ENCODE measurements at regions not wholly inside any gene's neighbourhood (a gene's known extent, or its start where the extent isn't known, plus 50 kb on each side); places are given as distances from the start of the nearest gene placed in this dataset.

DNA sequence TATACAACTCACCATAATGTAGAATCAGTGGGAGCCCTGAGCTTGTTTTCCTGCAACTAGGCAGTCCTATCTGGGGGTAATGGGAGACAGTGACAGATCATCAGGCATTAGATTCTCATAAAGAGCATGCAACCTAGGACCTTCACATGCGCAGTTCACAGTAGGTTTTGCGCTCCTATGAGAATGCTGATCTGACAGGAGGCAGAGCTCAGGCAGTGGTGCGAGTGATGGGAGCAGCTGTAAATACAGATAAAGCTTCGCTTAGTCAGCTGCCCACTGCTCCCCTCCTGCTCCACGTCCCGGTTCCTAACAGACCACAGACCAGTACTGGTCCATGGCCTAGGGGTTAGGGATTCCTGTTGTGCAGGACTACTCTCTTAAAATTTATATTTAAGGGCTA, 255.3 kb upstream of the POU3F3 start:
- H2AFZ ChIP-seq (ENCODE audit: low read depth, low read length, severe bottlenecking), result no peak overlapping the region
- no peak overlapping the region for H3K4me2 ChIP-seq (ENCODE audit: low read depth, low read length, poor library complexity, severe bottlenecking)
- no peaks in the 10 kb centered on the region for H3F3A ChIP-seq (ENCODE audit: insufficient read depth)
- H3K27ac ChIP-seq (ENCODE audit: low read depth, low read length), result no peak overlapping the region
- H3K9ac ChIP-seq (ENCODE audit: low read length), result no peak overlapping the region
- H3K9me3 ChIP-seq (ENCODE audit: insufficient read depth, low read length), result no peaks in the 10 kb centered on the region
- no peaks in the 10 kb centered on the region for H4K20me1 ChIP-seq (ENCODE audit: low read depth, low read length)
- no peak overlapping the region for H3K4me3 ChIP-seq (ENCODE audit: insufficient read depth, low read length, poor library complexity, severe bottlenecking)
- no peaks in the 10 kb centered on the region for H3K36me3 ChIP-seq (ENCODE audit: low read length)
- no peaks in the 10 kb centered on the region for H3K9me2 ChIP-seq (replicated peaks; ENCODE audit: insufficient read depth, low read length)
- no peaks in the 10 kb centered on the region; the same call in 1 of the 2 replicates for H3K27me3 ChIP-seq (ENCODE audit: low read length)
- no peak for TF ChIP-seq EZH2phosphoT487 (conservative IDR thresholded peaks at IDR 0.05; ENCODE audit: low read length)
- TF ChIP-seq, protein P1, sequence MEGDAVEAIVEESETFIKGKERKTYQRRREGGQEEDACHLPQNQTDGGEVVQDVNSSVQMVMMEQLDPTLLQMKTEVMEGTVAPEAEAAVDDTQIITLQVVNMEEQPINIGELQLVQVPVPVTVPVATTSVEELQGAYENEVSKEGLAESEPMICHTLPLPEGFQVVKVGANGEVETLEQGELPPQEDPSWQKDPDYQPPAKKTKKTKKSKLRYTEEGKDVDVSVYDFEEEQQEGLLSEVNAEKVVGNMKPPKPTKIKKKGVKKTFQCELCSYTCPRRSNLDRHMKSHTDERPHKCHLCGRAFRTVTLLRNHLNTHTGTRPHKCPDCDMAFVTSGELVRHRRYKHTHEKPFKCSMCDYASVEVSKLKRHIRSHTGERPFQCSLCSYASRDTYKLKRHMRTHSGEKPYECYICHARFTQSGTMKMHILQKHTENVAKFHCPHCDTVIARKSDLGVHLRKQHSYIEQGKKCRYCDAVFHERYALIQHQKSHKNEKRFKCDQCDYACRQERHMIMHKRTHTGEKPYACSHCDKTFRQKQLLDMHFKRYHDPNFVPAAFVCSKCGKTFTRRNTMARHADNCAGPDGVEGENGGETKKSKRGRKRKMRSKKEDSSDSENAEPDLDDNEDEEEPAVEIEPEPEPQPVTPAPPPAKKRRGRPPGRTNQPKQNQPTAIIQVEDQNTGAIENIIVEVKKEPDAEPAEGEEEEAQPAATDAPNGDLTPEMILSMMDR (IDR thresholded peaks at IDR 0.05; ENCODE audit: insufficient read depth, low read length, poor library complexity, severe bottlenecking), result no peak
- H3K79me2 ChIP-seq (ENCODE audit: insufficient read depth, low read length), result no peaks in the 10 kb centered on the region

DNA sequence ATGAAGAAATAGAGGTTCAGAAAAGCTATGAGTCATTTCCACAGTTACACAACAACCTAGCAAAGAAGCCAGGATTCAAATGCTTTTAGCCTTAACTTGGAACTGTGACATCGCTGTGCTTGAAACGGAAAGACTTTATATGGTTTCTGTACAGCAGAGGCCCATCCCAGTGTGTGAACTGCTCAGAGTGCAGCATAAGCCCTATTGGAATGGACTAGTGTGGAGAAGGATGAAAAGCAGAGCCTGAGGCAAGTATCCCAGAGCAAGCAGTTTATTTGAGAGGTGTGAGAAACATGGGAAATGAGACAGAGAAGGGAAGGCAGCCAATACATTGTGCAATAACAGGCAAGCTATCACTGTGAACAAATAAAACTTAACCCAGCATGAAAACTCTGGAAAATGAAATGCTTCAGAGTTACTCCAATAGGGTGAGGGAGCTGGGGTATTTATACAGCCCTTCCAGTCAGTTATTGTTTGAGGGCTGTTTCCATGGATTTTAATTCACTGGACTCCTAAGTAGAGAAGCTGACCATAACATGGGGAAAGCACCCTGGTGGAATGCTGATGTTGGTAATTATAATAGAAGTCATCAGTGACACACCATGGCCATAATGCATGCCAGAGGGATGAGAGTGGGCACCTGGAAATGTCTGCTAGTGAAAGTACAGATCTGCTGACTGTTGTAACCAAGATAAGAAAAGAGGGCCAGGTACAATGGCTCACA, 254.0 kb upstream of the POU3F3 start:
- Histone ChIP-seq H3K9me3 (ENCODE audit: insufficient read depth, low read length) (no peaks in the 10 kb centered on the region), H3K27ac (ENCODE audit: low read depth, low read length) (no peak overlapping the region), H2AFZ (ENCODE audit: low read depth, low read length, severe bottlenecking) (no peak overlapping the region), H3K79me2 (ENCODE audit: insufficient read depth, low read length) (no peaks in the 10 kb centered on the region), H3K36me3 (ENCODE audit: low read length) (no peaks in the 10 kb centered on the region), H3K4me3 (ENCODE audit: insufficient read depth, low read length, poor library complexity, severe bottlenecking) (no peak overlapping the region), H3K9me2 (replicated peaks; ENCODE audit: insufficient read depth, low read length) (no peaks in the 10 kb centered on the region; the same call in 1 of the 2 replicates), H3K4me2 (ENCODE audit: low read depth, low read length, poor library complexity, severe bottlenecking) (no peak overlapping the region), H4K20me1 (ENCODE audit: low read depth, low read length) (no peaks in the 10 kb centered on the region), H3K9ac (ENCODE audit: low read length) (no peak overlapping the region), H3K27me3 (ENCODE audit: low read length) (no peaks in the 10 kb centered on the region; the same call in 1 of the 2 replicates), H3F3A (ENCODE audit: insufficient read depth) (no peaks in the 10 kb centered on the region)
- TF ChIP-seq EZH2phosphoT487 (conservative IDR thresholded peaks at IDR 0.05; ENCODE audit: low read length), result no peak
- TF ChIP-seq, protein P1 (IDR thresholded peaks at IDR 0.05; ENCODE audit: insufficient read depth, low read length, poor library complexity, severe bottlenecking), result no peak

DNA sequence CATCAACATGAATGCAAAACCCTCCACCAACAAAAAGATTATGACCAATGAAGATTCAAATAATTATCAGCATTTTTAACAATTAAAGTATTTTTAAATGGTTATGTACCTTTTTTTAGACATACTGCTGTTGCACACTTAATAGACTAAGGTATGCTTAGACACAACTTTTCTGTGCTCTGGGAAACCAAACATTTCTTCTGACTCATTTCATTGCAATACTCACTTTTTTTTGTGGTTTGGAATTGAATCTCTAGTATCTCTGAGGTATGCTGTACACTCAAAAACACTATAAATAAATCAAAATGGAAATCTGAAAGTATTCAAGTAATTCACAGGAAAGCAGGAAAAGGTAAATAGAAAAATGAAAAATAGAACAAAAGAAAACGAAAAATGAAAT, 247.9 kb upstream of the POU3F3 start:
- Histone ChIP-seq H3K4me3 (ENCODE audit: insufficient read depth, low read length, poor library complexity, severe bottlenecking) (no peak overlapping the region), H3K9me3 (ENCODE audit: insufficient read depth, low read length) (no peaks in the 10 kb centered on the region), H3K27me3 (ENCODE audit: low read length) (no peaks in the 10 kb centered on the region; the same call in 1 of the 2 replicates), H3K4me2 (ENCODE audit: low read depth, low read length, poor library complexity, severe bottlenecking) (no peak overlapping the region), H3K79me2 (ENCODE audit: insufficient read depth, low read length) (no peaks in the 10 kb centered on the region), H3F3A (ENCODE audit: insufficient read depth) (no peaks in the 10 kb centered on the region), H3K9me2 (replicated peaks; ENCODE audit: insufficient read depth, low read length) (no peaks in the 10 kb centered on the region; the same call in 1 of the 2 replicates), H4K20me1 (ENCODE audit: low read depth, low read length) (no peaks in the 10 kb centered on the region), H3K9ac (ENCODE audit: low read length) (no peak overlapping the region), H3K27ac (ENCODE audit: low read depth, low read length) (no peak overlapping the region), H3K36me3 (ENCODE audit: low read length) (no peaks in the 10 kb centered on the region), H2AFZ (ENCODE audit: low read depth, low read length, severe bottlenecking) (no peak overlapping the region)
- TF ChIP-seq EZH2phosphoT487 (conservative IDR thresholded peaks at IDR 0.05; ENCODE audit: low read length), result no peak
- TF ChIP-seq, protein P1 (IDR thresholded peaks at IDR 0.05; ENCODE audit: insufficient read depth, low read length, poor library complexity, severe bottlenecking), result no peak
